Trophoblast cell (in vitro differentiated cells and primary cell): ENCODE measurements at regions not wholly inside any gene's neighbourhood (a gene's known extent, or its start where the extent isn't known, plus 50 kb on each side); places are given as distances from the start of the nearest gene placed in this dataset.

Experiments used
- DNase-seq, 2 donors: peaks; one replicate each; pipeline ENCODE4 v3.0.0-alpha.2; 2016
- H2AFZ ChIP-seq: 2 replicates; pipeline ENCODE4 v1.6.1; 2013; ENCODE audit warnings: low read length, moderate library complexity, mild to moderate bottlenecking; ENCODE audit not compliant: insufficient read depth, poor library complexity
- H2AK5ac ChIP-seq: 2 replicates; pipeline ENCODE4 v1.6.1; 2013; ENCODE audit warnings: mild to moderate bottlenecking, low read length
- H2BK120ac ChIP-seq: 2 replicates; pipeline ENCODE4 v1.6.1; 2013; ENCODE audit warnings: low read length, mild to moderate bottlenecking, moderate library complexity; ENCODE audit not compliant: insufficient read depth, poor library complexity
- H2BK12ac ChIP-seq: 2 replicates; pipeline ENCODE4 v1.6.1; 2013; ENCODE audit warnings: mild to moderate bottlenecking, low read length, moderate library complexity
- H2BK5ac ChIP-seq: 2 replicates; pipeline ENCODE4 v1.6.1; 2013; ENCODE audit warnings: low read length, low read depth, moderate library complexity, mild to moderate bottlenecking; ENCODE audit not compliant: poor library complexity
- H3K14ac ChIP-seq: 2 replicates; pipeline ENCODE4 v1.6.1; 2013; ENCODE audit warnings: mild to moderate bottlenecking, low read length
- H3K18ac ChIP-seq: 2 replicates; pipeline ENCODE4 v1.6.1; 2013; ENCODE audit warnings: mild to moderate bottlenecking, low read length
- H3K23ac ChIP-seq: 2 replicates; pipeline ENCODE4 v1.6.1; 2013; ENCODE audit warnings: low read length
- H3K27ac ChIP-seq: 2 replicates; pipeline ENCODE4 v1.5.1; 2013; ENCODE audit warnings: low read depth, mild to moderate bottlenecking, inconsistent platforms, low read length, moderate library complexity
- H3K27me3 ChIP-seq: 2 replicates; pipeline ENCODE4 v1.6.1; 2013; ENCODE audit warnings: inconsistent platforms, mild to moderate bottlenecking, low read length, moderate library complexity; ENCODE audit not compliant: insufficient read depth
- H3K36me3 ChIP-seq, 2 experiments: 1 replicate in 1 of 2; 2 replicates in 1 of 2; pipeline ENCODE4 v1.6.1; 2013; ENCODE audit warnings: low read length in 2 of 2, mild to moderate bottlenecking in 2 of 2, moderate library complexity in 1 of 2; ENCODE audit not compliant: insufficient read depth in 2 of 2, control insufficient read depth in 1 of 2
- H3K4ac ChIP-seq: 2 replicates; pipeline ENCODE4 v1.6.1; 2013; ENCODE audit warnings: low read depth, mild to moderate bottlenecking, low read length, moderate library complexity
- H3K4me1 ChIP-seq, 2 experiments: 1 replicate in 1 of 2; 2 replicates in 1 of 2; pipeline ENCODE4 v1.6.1; 2013; ENCODE audit warnings: low read length in 2 of 2, mild to moderate bottlenecking in 2 of 2, moderate library complexity in 1 of 2; ENCODE audit not compliant: insufficient read depth in 2 of 2, control insufficient read depth in 1 of 2
- H3K4me2 ChIP-seq: 2 replicates; pipeline ENCODE4 v1.6.1; 2013; ENCODE audit warnings: inconsistent platforms, mild to moderate bottlenecking, low read length, moderate library complexity
- H3K4me3 ChIP-seq: 2 replicates; pipeline ENCODE4 v1.5.1; 2013; ENCODE audit warnings: mild to moderate bottlenecking, low read depth, low read length, inconsistent platforms
- H3K79me1 ChIP-seq: one replicate; pipeline ENCODE4 v1.6.1; 2013; ENCODE audit warnings: low read length
- H3K79me2 ChIP-seq: 2 replicates; pipeline ENCODE4 v1.6.1; 2013; ENCODE audit warnings: low read length, mild to moderate bottlenecking; ENCODE audit not compliant: control insufficient read depth, insufficient read depth, poor library complexity
- H3K9ac ChIP-seq: 2 replicates; pipeline ENCODE4 v1.6.1; 2013; ENCODE audit warnings: mild to moderate bottlenecking, low read length
- H3K9me3 ChIP-seq: 2 replicates; pipeline ENCODE4 v1.6.1; 2013; ENCODE audit warnings: low read depth, mild to moderate bottlenecking, control low read depth, inconsistent platforms, low read length; ENCODE audit not compliant: insufficient read depth
- H4K12ac ChIP-seq: 2 replicates; pipeline ENCODE4 v1.6.1; 2013; ENCODE audit warnings: low read depth, mild to moderate bottlenecking, low read length, moderate library complexity
- H4K8ac ChIP-seq: 2 replicates; pipeline ENCODE4 v1.6.1; 2013; ENCODE audit warnings: low read depth, mild to moderate bottlenecking, low read length, moderate library complexity
- H4K91ac ChIP-seq: one replicate; pipeline ENCODE4 v1.6.1; 2013; ENCODE audit warnings: low read depth, mild to moderate bottlenecking, low read length, moderate library complexity
- WGBS: extraction: QIAGEN DNeasy Blood & Tissue Kit; methylation state at CpG from one replicate; pipeline ENCODE4 v1.1.7; 2013; ENCODE audit warnings: missing lambda C conversion rate; ENCODE audit not compliant: insufficient read length, insufficient coverage; ENCODE audit errors: extremely low coverage; 5-methylcytosine and 5-hydroxymethylcytosine counted together

DNA sequence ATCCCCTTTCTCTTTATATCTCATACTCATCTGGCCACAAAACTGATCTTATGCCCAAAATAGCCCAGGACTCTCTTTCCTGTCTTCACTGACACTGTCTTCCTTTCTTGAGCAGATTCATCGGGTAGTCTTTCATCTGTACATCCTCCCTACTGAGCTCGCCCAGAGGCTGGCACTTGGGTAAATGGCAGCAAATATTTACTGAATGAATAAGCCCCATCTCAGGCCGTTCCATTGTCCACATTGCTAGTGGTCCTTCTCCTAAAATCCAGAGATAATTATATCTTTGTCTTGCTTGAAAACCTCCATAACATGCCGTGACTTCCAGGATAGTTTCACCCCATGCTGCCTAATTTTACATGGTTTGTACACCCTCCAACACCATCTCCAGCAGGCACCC is 158.1 kb upstream of the SDK2 start:
- Histone ChIP-seq H3K27ac (no peak overlapping the region), H4K12ac (no peak overlapping the region), H3K27me3 (no peaks in the 10 kb centered on the region), H3K4me3 (no peak overlapping the region), H2BK12ac (no peak overlapping the region), H3K4me1 (no peaks in the 10 kb centered on the region), H4K91ac (no peak overlapping the region), H2AK5ac (no peak overlapping the region), H3K9ac (no peak overlapping the region), H3K4ac (no peak overlapping the region), H3K36me3 (no peaks in the 10 kb centered on the region), H3K79me1 (no peaks in the 10 kb centered on the region), H2AFZ (no peak overlapping the region), H3K9me3 (peaks cover 2% of the 10 kb centered on the region), H3K18ac (no peak overlapping the region), H2BK120ac (no peak overlapping the region), H3K23ac (no peak overlapping the region), H3K4me2 (no peak overlapping the region), H3K79me2 (no peaks in the 10 kb centered on the region), H2BK5ac (no peak overlapping the region), H4K8ac (no peak overlapping the region), H3K14ac (no peak overlapping the region)
- no peak for DNase-seq
- WGBS, result no CpG with 5 or more reads among the region's 4 CpGs

GRCh38 chr17:73802871-73803270 is 158.6 kb upstream of the SDK2 start:
- Histone ChIP-seq H3K4me3 (no peak overlapping the region), H2AFZ (no peak overlapping the region), H3K18ac (no peak overlapping the region), H3K14ac (no peak overlapping the region), H2BK5ac (no peak overlapping the region), H3K79me2 (no peaks in the 10 kb centered on the region), H3K27ac (no peak overlapping the region), H3K27me3 (no peaks in the 10 kb centered on the region), H3K9ac (no peak overlapping the region), H3K4me1 (no peaks in the 10 kb centered on the region), H3K4ac (no peak overlapping the region), H3K79me1 (no peaks in the 10 kb centered on the region), H2BK120ac (no peak overlapping the region), H2AK5ac (no peak overlapping the region), H4K12ac (no peak overlapping the region), H2BK12ac (no peak overlapping the region), H4K91ac (no peak overlapping the region), H4K8ac (no peak overlapping the region), H3K9me3 (peaks cover 2% of the 10 kb centered on the region), H3K4me2 (no peak overlapping the region), H3K36me3 (no peaks in the 10 kb centered on the region), H3K23ac (no peak overlapping the region)
- no peak for DNase-seq
- WGBS, result no CpG with 5 or more reads among the region's 1 CpG

GRCh38 chr17:73803964-73804435 is 159.8 kb upstream of the SDK2 start:
- Histone ChIP-seq H3K9ac (no peak overlapping the region), H3K79me1 (no peaks in the 10 kb centered on the region), H2AFZ (no peak overlapping the region), H3K18ac (no peak overlapping the region), H3K4me2 (no peak overlapping the region), H3K79me2 (no peaks in the 10 kb centered on the region), H3K4ac (no peak overlapping the region), H3K23ac (no peak overlapping the region), H3K14ac (no peak overlapping the region), H2AK5ac (no peak overlapping the region), H3K4me1 (no peaks in the 10 kb centered on the region), H3K27ac (no peak overlapping the region), H2BK12ac (no peak overlapping the region), H3K27me3 (no peaks in the 10 kb centered on the region), H3K9me3 (peaks cover 2% of the 10 kb centered on the region), H4K8ac (no peak overlapping the region), H3K36me3 (no peaks in the 10 kb centered on the region), H4K91ac (no peak overlapping the region), H2BK5ac (no peak overlapping the region), H2BK120ac (no peak overlapping the region), H4K12ac (no peak overlapping the region), H3K4me3 (no peak overlapping the region)
- no CpG with 5 or more reads among the region's 4 CpGs for WGBS
- no peak for DNase-seq

DNA sequence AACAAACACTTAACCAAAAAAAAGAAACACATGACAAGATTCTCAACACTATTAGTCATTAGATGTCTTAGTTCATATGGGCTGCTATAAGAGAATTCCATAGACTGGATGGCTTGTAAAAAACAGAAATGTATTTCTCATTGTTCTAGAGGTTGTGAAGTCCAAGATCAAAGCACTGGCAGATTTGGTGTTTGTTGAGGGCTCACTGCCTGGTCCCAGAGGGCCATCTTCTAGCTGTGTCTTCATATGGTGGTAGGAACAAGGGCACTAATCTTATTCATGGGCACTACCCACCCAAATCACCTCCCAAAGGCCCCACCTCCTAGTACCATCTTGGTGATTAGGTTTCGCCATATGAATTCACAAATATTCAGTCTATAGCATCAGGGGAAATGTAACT is 162.5 kb upstream of the SDK2 start:
- no peaks in the 10 kb centered on the region for H3K79me2 ChIP-seq
- no peak overlapping the region for H2AFZ ChIP-seq
- H3K4ac ChIP-seq, result no peak overlapping the region
- H3K9me3 ChIP-seq, result peaks cover 2% of the 10 kb centered on the region
- H2BK5ac ChIP-seq, result no peak overlapping the region
- H4K8ac ChIP-seq, result no peak overlapping the region
- whole genome bisulfite sequencing, result no CpG with 5 or more reads among the region's 1 CpG
- no peak overlapping the region for H3K23ac ChIP-seq
- H3K79me1 ChIP-seq, result no peaks in the 10 kb centered on the region
- no peak overlapping the region for H2AK5ac ChIP-seq
- H3K27ac ChIP-seq, result no peak overlapping the region
- H3K36me3 ChIP-seq, result no peaks in the 10 kb centered on the region
- no peak overlapping the region for H3K14ac ChIP-seq
- no peak overlapping the region for H4K91ac ChIP-seq
- no peak overlapping the region for H4K12ac ChIP-seq
- no peak overlapping the region for H3K4me2 ChIP-seq
- no peak overlapping the region for H3K9ac ChIP-seq
- no peak for DNase-seq
- H2BK120ac ChIP-seq, result no peak overlapping the region
- H2BK12ac ChIP-seq, result no peak overlapping the region
- no peaks in the 10 kb centered on the region for H3K27me3 ChIP-seq
- H3K18ac ChIP-seq, result no peak overlapping the region
- no peak overlapping the region for H3K4me3 ChIP-seq
- no peaks in the 10 kb centered on the region for H3K4me1 ChIP-seq
